Trophoblast cell (in vitro differentiated cells and primary cell): ENCODE measurements at regions not wholly inside any gene's neighbourhood (a gene's known extent, or its start where the extent isn't known, plus 50 kb on each side); places are given as distances from the start of the nearest gene placed in this dataset.

Experiments used
- DNase-seq, 2 donors: peaks; one replicate each; pipeline ENCODE4 v3.0.0-alpha.2; 2016
- H2AFZ ChIP-seq: 2 replicates; pipeline ENCODE4 v1.6.1; 2013; ENCODE audit warnings: low read length, moderate library complexity, mild to moderate bottlenecking; ENCODE audit not compliant: insufficient read depth, poor library complexity
- H2AK5ac ChIP-seq: 2 replicates; pipeline ENCODE4 v1.6.1; 2013; ENCODE audit warnings: mild to moderate bottlenecking, low read length
- H2BK120ac ChIP-seq: 2 replicates; pipeline ENCODE4 v1.6.1; 2013; ENCODE audit warnings: low read length, mild to moderate bottlenecking, moderate library complexity; ENCODE audit not compliant: insufficient read depth, poor library complexity
- H2BK12ac ChIP-seq: 2 replicates; pipeline ENCODE4 v1.6.1; 2013; ENCODE audit warnings: mild to moderate bottlenecking, low read length, moderate library complexity
- H2BK5ac ChIP-seq: 2 replicates; pipeline ENCODE4 v1.6.1; 2013; ENCODE audit warnings: low read length, low read depth, moderate library complexity, mild to moderate bottlenecking; ENCODE audit not compliant: poor library complexity
- H3K14ac ChIP-seq: 2 replicates; pipeline ENCODE4 v1.6.1; 2013; ENCODE audit warnings: mild to moderate bottlenecking, low read length
- H3K18ac ChIP-seq: 2 replicates; pipeline ENCODE4 v1.6.1; 2013; ENCODE audit warnings: mild to moderate bottlenecking, low read length
- H3K23ac ChIP-seq: 2 replicates; pipeline ENCODE4 v1.6.1; 2013; ENCODE audit warnings: low read length
- H3K27ac ChIP-seq: 2 replicates; pipeline ENCODE4 v1.5.1; 2013; ENCODE audit warnings: low read depth, mild to moderate bottlenecking, inconsistent platforms, low read length, moderate library complexity
- H3K27me3 ChIP-seq: 2 replicates; pipeline ENCODE4 v1.6.1; 2013; ENCODE audit warnings: inconsistent platforms, mild to moderate bottlenecking, low read length, moderate library complexity; ENCODE audit not compliant: insufficient read depth
- H3K36me3 ChIP-seq, 2 experiments: 1 replicate in 1 of 2; 2 replicates in 1 of 2; pipeline ENCODE4 v1.6.1; 2013; ENCODE audit warnings: low read length in 2 of 2, mild to moderate bottlenecking in 2 of 2, moderate library complexity in 1 of 2; ENCODE audit not compliant: insufficient read depth in 2 of 2, control insufficient read depth in 1 of 2
- H3K4ac ChIP-seq: 2 replicates; pipeline ENCODE4 v1.6.1; 2013; ENCODE audit warnings: low read depth, mild to moderate bottlenecking, low read length, moderate library complexity
- H3K4me1 ChIP-seq, 2 experiments: 1 replicate in 1 of 2; 2 replicates in 1 of 2; pipeline ENCODE4 v1.6.1; 2013; ENCODE audit warnings: low read length in 2 of 2, mild to moderate bottlenecking in 2 of 2, moderate library complexity in 1 of 2; ENCODE audit not compliant: insufficient read depth in 2 of 2, control insufficient read depth in 1 of 2
- H3K4me2 ChIP-seq: 2 replicates; pipeline ENCODE4 v1.6.1; 2013; ENCODE audit warnings: inconsistent platforms, mild to moderate bottlenecking, low read length, moderate library complexity
- H3K4me3 ChIP-seq: 2 replicates; pipeline ENCODE4 v1.5.1; 2013; ENCODE audit warnings: mild to moderate bottlenecking, low read depth, low read length, inconsistent platforms
- H3K79me1 ChIP-seq: one replicate; pipeline ENCODE4 v1.6.1; 2013; ENCODE audit warnings: low read length
- H3K79me2 ChIP-seq: 2 replicates; pipeline ENCODE4 v1.6.1; 2013; ENCODE audit warnings: low read length, mild to moderate bottlenecking; ENCODE audit not compliant: control insufficient read depth, insufficient read depth, poor library complexity
- H3K9ac ChIP-seq: 2 replicates; pipeline ENCODE4 v1.6.1; 2013; ENCODE audit warnings: mild to moderate bottlenecking, low read length
- H3K9me3 ChIP-seq: 2 replicates; pipeline ENCODE4 v1.6.1; 2013; ENCODE audit warnings: low read depth, mild to moderate bottlenecking, control low read depth, inconsistent platforms, low read length; ENCODE audit not compliant: insufficient read depth
- H4K12ac ChIP-seq: 2 replicates; pipeline ENCODE4 v1.6.1; 2013; ENCODE audit warnings: low read depth, mild to moderate bottlenecking, low read length, moderate library complexity
- H4K8ac ChIP-seq: 2 replicates; pipeline ENCODE4 v1.6.1; 2013; ENCODE audit warnings: low read depth, mild to moderate bottlenecking, low read length, moderate library complexity
- H4K91ac ChIP-seq: one replicate; pipeline ENCODE4 v1.6.1; 2013; ENCODE audit warnings: low read depth, mild to moderate bottlenecking, low read length, moderate library complexity
- WGBS: extraction: QIAGEN DNeasy Blood & Tissue Kit; methylation state at CpG from one replicate; pipeline ENCODE4 v1.1.7; 2013; ENCODE audit warnings: missing lambda C conversion rate; ENCODE audit not compliant: insufficient read length, insufficient coverage; ENCODE audit errors: extremely low coverage; 5-methylcytosine and 5-hydroxymethylcytosine counted together

DNA sequence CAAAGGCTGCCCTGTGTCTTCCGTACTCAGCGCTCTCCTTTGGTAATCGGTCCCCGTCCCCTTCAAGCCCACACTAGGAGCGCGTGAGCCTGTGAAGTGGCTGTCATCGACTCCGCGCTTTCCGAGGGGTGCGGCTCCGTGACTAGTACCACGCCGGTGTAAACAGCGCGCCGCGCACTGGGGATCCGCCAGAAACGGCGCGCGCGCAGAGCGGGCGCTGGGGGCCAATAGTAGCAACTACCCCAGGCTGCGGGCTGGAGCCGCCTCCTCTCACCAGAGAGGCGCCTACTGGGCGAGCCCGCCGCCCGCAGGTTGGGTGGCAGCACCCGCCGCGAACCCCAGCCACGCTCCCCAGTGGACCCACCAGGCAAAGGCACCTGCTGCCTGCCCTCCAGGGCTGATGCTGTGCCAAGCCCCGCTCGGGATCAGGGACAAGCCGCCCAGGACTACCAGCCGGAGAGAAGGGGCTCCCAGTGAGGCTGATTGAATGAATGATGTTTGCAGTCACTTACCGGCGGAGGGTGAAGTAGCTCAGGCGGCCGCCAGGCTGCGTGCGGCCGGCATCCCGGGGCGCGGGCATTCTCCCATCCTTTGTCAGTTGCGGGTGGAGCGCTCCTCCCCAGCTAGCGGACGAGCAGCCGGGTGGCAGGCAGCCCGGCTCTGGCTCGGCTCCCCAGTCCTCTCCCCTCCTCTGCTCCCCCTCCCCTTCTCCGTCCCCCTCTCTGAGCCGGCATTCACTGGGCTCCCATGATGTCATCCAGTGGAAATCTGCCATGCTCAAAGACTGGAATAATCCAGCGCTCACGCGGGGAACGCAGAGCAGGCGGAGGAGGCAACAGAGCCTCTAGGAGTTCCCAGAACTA is 370.3 kb upstream of the SMIM31 start:
- peak overlapping the region; percentile 82 for H3K4me2 ChIP-seq
- no peak overlapping the region for H4K91ac ChIP-seq
- H3K27ac ChIP-seq: no peak overlapping the region
- H3K4ac ChIP-seq: no peak overlapping the region
- H2BK5ac ChIP-seq: no peak overlapping the region
- no peak overlapping the region for H3K9ac ChIP-seq
- no peak overlapping the region for H3K23ac ChIP-seq
- no peak overlapping the region for H2AK5ac ChIP-seq
- no peaks in the 10 kb centered on the region for H3K79me2 ChIP-seq
- no peaks in the 10 kb centered on the region for H3K36me3 ChIP-seq
- H2BK120ac ChIP-seq: no peak overlapping the region
- no peak overlapping the region for H3K14ac ChIP-seq
- no peaks in the 10 kb centered on the region for H3K9me3 ChIP-seq
- no peaks in the 10 kb centered on the region for H3K79me1 ChIP-seq
- no peak overlapping the region for H4K12ac ChIP-seq
- no peak overlapping the region for H3K18ac ChIP-seq
- H2BK12ac ChIP-seq: no peak overlapping the region
- H3K4me3 ChIP-seq: peak overlapping the region; percentile 68
- H2AFZ ChIP-seq: peak overlapping the region; percentile 64
- peak in 1 of 2 donors; percentile 16 for DNase-seq
- WGBS: no CpG with 5 or more reads among the region's 65 CpGs
- H3K4me1 ChIP-seq: peaks cover 0 to 6% of the 10 kb centered on the region in 2 experiments
- peaks cover 21% of the 10 kb centered on the region for H3K27me3 ChIP-seq
- no peak overlapping the region for H4K8ac ChIP-seq

DNA sequence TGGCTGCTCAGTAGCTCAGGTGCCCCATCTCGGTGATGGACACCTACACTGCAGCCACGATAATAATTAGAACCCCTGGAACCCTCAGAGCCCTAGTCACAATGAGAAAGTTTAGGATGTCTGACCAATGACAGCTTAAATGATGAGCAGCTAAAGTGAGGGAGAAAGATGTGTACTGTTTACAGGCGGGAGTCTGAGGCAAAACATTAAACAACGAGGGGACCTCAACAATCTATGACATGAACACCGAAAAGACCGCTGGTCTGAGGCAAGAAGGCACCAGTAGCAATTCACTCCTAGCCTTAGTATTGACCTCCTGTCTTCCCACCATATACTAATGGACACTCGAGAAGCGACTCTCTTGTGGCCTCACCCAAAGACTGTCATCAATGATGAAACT is 369.5 kb upstream of the SMIM31 start:
- Histone ChIP-seq H3K27ac (no peak overlapping the region), H4K12ac (no peak overlapping the region), H3K9me3 (no peaks in the 10 kb centered on the region), H3K14ac (no peak overlapping the region), H3K9ac (no peak overlapping the region), H2BK120ac (no peak overlapping the region), H4K91ac (no peak overlapping the region), H3K4me3 (no peak overlapping the region), H2AK5ac (no peak overlapping the region), H2AFZ (no peak overlapping the region), H3K79me2 (no peaks in the 10 kb centered on the region), H4K8ac (no peak overlapping the region), H3K27me3 (peaks cover 21% of the 10 kb centered on the region), H3K4me2 (no peak overlapping the region), H3K4me1 (peaks cover 0 to 6% of the 10 kb centered on the region in 2 experiments), H3K4ac (no peak overlapping the region), H3K18ac (no peak overlapping the region), H3K23ac (no peak overlapping the region), H3K79me1 (no peaks in the 10 kb centered on the region), H2BK5ac (no peak overlapping the region), H2BK12ac (no peak overlapping the region), H3K36me3 (no peaks in the 10 kb centered on the region)
- WGBS: no CpG with 5 or more reads among the region's 8 CpGs
- no peak for DNase-seq

DNA sequence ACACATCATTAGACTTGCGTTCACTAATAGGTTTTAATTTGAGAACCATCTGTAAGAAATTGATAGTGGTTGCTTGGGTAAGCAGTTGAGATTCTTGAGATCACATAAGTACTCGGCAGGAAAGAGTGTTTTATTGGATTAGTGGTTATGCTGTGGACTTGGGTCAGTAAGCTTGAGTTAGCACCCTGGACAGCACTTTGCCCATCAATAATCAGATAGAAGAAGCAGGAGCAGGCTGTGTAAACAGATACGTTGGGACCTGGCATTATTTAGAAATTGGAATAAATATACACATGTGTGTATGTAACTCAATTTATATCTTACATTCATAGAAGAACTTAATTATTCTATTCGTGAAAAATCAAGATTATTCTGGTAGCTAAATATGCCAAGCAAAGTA is 357.5 kb upstream of the SMIM31 start:
- no peaks in the 10 kb centered on the region for H3K79me1 ChIP-seq
- no peak overlapping the region for H2AK5ac ChIP-seq
- H3K18ac ChIP-seq: no peak overlapping the region
- no peak overlapping the region for H3K23ac ChIP-seq
- H3K4ac ChIP-seq: no peak overlapping the region
- no peak overlapping the region for H3K14ac ChIP-seq
- no peak overlapping the region for H3K4me2 ChIP-seq
- H3K79me2 ChIP-seq: no peaks in the 10 kb centered on the region
- no peak overlapping the region for H4K12ac ChIP-seq
- H3K36me3 ChIP-seq: no peaks in the 10 kb centered on the region
- DNase-seq: no peak
- no peak overlapping the region for H2BK120ac ChIP-seq
- H3K4me1 ChIP-seq: no peaks in the 10 kb centered on the region
- no peak overlapping the region for H2BK5ac ChIP-seq
- H2AFZ ChIP-seq: no peak overlapping the region
- H3K9ac ChIP-seq: no peak overlapping the region
- WGBS: no CpG with 5 or more reads among the region's 4 CpGs
- H4K91ac ChIP-seq: no peak overlapping the region
- no peak overlapping the region for H4K8ac ChIP-seq
- no peak overlapping the region for H3K4me3 ChIP-seq
- H2BK12ac ChIP-seq: no peak overlapping the region
- no peaks in the 10 kb centered on the region for H3K9me3 ChIP-seq
- H3K27me3 ChIP-seq: no peaks in the 10 kb centered on the region
- H3K27ac ChIP-seq: no peak overlapping the region

DNA sequence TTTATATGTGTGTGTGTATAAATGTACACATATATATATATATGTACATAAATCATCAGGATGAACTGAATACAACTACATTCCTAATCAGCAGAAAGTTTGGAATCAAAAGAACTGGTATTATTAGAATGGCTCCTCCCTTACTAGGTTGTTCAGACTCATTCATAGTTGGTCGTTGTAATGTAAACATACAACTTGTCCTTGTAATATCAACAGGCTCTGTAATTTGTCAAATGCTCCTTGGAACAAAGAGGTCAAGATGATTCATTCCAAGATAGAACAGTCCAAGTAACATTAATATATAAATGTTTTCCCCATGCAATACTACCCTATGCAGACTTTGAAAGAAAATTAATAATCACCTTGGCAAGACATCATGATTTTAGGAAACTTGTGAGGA is 351.4 kb upstream of the SMIM31 start:
- no peaks in the 10 kb centered on the region for H3K79me1 ChIP-seq
- no peak overlapping the region for H4K8ac ChIP-seq
- H3K23ac ChIP-seq: no peak overlapping the region
- no peak overlapping the region for H3K18ac ChIP-seq
- no peak overlapping the region for H4K91ac ChIP-seq
- no peak overlapping the region for H3K14ac ChIP-seq
- no peaks in the 10 kb centered on the region for H3K4me1 ChIP-seq
- no peaks in the 10 kb centered on the region for H3K27me3 ChIP-seq
- no peak overlapping the region for H3K4me2 ChIP-seq
- no peaks in the 10 kb centered on the region for H3K79me2 ChIP-seq
- no peak overlapping the region for H2BK12ac ChIP-seq
- H3K4me3 ChIP-seq: no peak overlapping the region
- no peak for DNase-seq
- no CpG with 5 or more reads among the region's 1 CpG for whole genome bisulfite sequencing
- no peaks in the 10 kb centered on the region for H3K9me3 ChIP-seq
- H2BK5ac ChIP-seq: no peak overlapping the region
- no peaks in the 10 kb centered on the region for H3K36me3 ChIP-seq
- no peak overlapping the region for H3K4ac ChIP-seq
- H2AFZ ChIP-seq: no peak overlapping the region
- H3K27ac ChIP-seq: no peak overlapping the region
- no peak overlapping the region for H4K12ac ChIP-seq
- H3K9ac ChIP-seq: no peak overlapping the region
- no peak overlapping the region for H2AK5ac ChIP-seq
- H2BK120ac ChIP-seq: no peak overlapping the region
